Stimulated activated CD4-positive, alpha-beta T cell treated with anti-CD3 and anti-CD28 coated beads, Interleukin-12 subunit alpha, Interleukin-12 subunit beta, amount 100 ng/mL, for 48 hours (primary cell): ENCODE measurements at regions not wholly inside any gene's neighbourhood (a gene's known extent, or its start where the extent isn't known, plus 50 kb on each side); places are given as distances from the start of the nearest gene placed in this dataset.

ENCODE experiments used
- DNase-seq, 3 donors: peaks; one replicate each; pipeline ENCODE4 v3.0.0-alpha.2; 2020; ENCODE audit warnings: low read depth in 2 of 3, low spot score in 1 of 3

- no peak for DNase-seq
Measured at GRCh38 chr11:70605468-70605815, 207.1 kb downstream of the CTTN start.

- DNase-seq: no peak
Measured at GRCh38 chr11:70605846-70606245, 207.5 kb downstream of the CTTN start.

- no peak for DNase-seq
Measured at GRCh38 chr11:70606248-70606950, 208.1 kb downstream of the CTTN start.

GRCh38 chr11:70606951-70607330 is 208.6 kb downstream of the CTTN start:
- no peak for DNase-seq

- DNase-seq: no peak
Measured at GRCh38 chr11:70607561-70607960, 209.2 kb downstream of the CTTN start.

- DNase-seq: no peak
Measured at GRCh38 chr11:70608568-70609470, 210.5 kb downstream of the CTTN start.

- no peak for DNase-seq
Measured at GRCh38 chr11:70610566-70611565, 212.5 kb downstream of the CTTN start.

GRCh38 chr11:70611821-70612220 is 213.5 kb downstream of the CTTN start:
- DNase-seq: no peak

- DNase-seq: no peak
Measured at GRCh38 chr11:70612459-70613141, 214.3 kb downstream of the CTTN start.

- no peak for DNase-seq
Measured at GRCh38 chr11:70614034-70614681, 215.8 kb downstream of the CTTN start.

- DNase-seq: no peak
Measured at GRCh38 chr11:70615036-70615875, 216.9 kb downstream of the CTTN start.

- no peak for DNase-seq
Measured at GRCh38 chr11:70616317-70616716, 218.0 kb downstream of the CTTN start.

GRCh38 chr11:70616938-70617654 is 218.8 kb downstream of the CTTN start:
- DNase-seq: no peak

GRCh38 chr11:70618431-70619101 is 220.2 kb downstream of the CTTN start:
- DNase-seq: no peak

- DNase-seq: no peak
Measured at GRCh38 chr11:70619591-70619990, 221.3 kb downstream of the CTTN start.

GRCh38 chr11:70620510-70621184 is 222.3 kb downstream of the CTTN start:
- no peak for DNase-seq

- no peak for DNase-seq
Measured at GRCh38 chr11:70621241-70621640, 222.9 kb downstream of the CTTN start.

GRCh38 chr11:70622091-70622490 is 223.8 kb downstream of the CTTN start:
- DNase-seq: no peak
